ENCODE measurements at regions not wholly inside any gene's neighbourhood (a gene's known extent, or its start where the extent isn't known, plus 50 kb on each side); places are given as distances from the start of the nearest gene placed in this dataset.
A peak's percentile ranks its signal among the peaks of the same experiment; 100 is the strongest.

GRCh38 chr2:7452110-7452876 is 535.1 kb downstream of the RNF144A start:
- Histone ChIP-seq H3K27me3 (ENCODE audit: control insufficient read depth, insufficient read depth, low read length) (peaks cover 4% of the 10 kb centered on the region), H3K4me1 (ENCODE audit: control insufficient read depth, insufficient read depth, low read length, poor library complexity, severe bottlenecking) (no peaks in the 10 kb centered on the region), H3K36me3 (ENCODE audit: control insufficient read depth, insufficient read depth, low read length) (no peaks in the 10 kb centered on the region), H3K9me3 (ENCODE audit: control insufficient read depth in 2 of 2, low read length in 2 of 2) (no peaks in the 10 kb centered on the region), H3K4me3 (ENCODE audit: low read depth, low read length) (no peak overlapping the region), H3K27ac (ENCODE audit: insufficient read depth, low read length, poor library complexity, severe bottlenecking) (no peak overlapping the region)
- H3K9me3 Mint-ChIP-seq = peaks cover 0 to 1% (median 0%) of the 10 kb centered on the region in 7 donors
- H3K36me3 Mint-ChIP-seq = no peaks in the 10 kb centered on the region
- ATAC-seq (ENCODE audit: low read depth in 2 of 2) (no peak), DNase-seq (no peak)
- peaks cover 0 to 27% (median under 1%) of the 10 kb centered on the region in 4 donors for H3K4me1 Mint-ChIP-seq
- H3K4me3 Mint-ChIP-seq = no peak overlapping the region
- peak overlapping the region in 2 of 3 donors; percentile 38 to 45 for H3K27ac Mint-ChIP-seq
- peaks cover 8% of the 10 kb centered on the region for H3K27me3 Mint-ChIP-seq

DNA sequence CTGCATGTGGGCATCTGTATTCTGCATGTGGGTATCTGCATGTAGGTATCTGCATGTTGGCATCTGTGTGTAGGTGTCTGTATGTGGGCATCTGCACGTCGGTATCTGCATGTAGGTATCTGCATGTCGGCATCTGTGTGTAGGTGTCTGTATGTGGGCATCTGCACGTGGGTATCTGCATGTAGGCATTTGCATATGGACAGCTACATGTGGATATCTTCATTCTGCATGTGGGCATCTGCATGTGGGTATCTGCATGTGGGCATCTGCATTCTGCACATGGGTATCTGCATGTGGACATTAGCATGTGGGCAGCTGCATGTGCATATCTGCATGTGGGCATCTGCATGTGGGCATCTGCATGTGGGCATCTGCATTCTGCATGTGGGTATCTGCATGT is 537.4 kb downstream of the RNF144A start:
- Histone ChIP-seq H3K36me3 (ENCODE audit: control insufficient read depth, insufficient read depth, low read length) (no peaks in the 10 kb centered on the region), H3K27ac (ENCODE audit: insufficient read depth, low read length, poor library complexity, severe bottlenecking) (no peak overlapping the region), H3K4me1 (ENCODE audit: control insufficient read depth, insufficient read depth, low read length, poor library complexity, severe bottlenecking) (no peaks in the 10 kb centered on the region), H3K9me3 (ENCODE audit: control insufficient read depth in 2 of 2, low read length in 2 of 2) (no peaks in the 10 kb centered on the region), H3K4me3 (ENCODE audit: low read depth, low read length) (no peak overlapping the region), H3K27me3 (ENCODE audit: control insufficient read depth, insufficient read depth, low read length) (peaks cover 6% of the 10 kb centered on the region)
- DNase-seq (no peak), ATAC-seq (ENCODE audit: low read depth in 2 of 2) (no peak)
- H3K4me1 Mint-ChIP-seq = peaks cover 0 to 27% (median under 1%) of the 10 kb centered on the region in 4 donors
- peaks cover 0 to 1% (median 0%) of the 10 kb centered on the region in 7 donors for H3K9me3 Mint-ChIP-seq
- peaks cover 8% of the 10 kb centered on the region for H3K27me3 Mint-ChIP-seq
- no peak overlapping the region for H3K4me3 Mint-ChIP-seq
- H3K27ac Mint-ChIP-seq = no peak overlapping the region
- H3K36me3 Mint-ChIP-seq = no peaks in the 10 kb centered on the region

GRCh38 chr2:7456762-7457161 is 539.5 kb downstream of the RNF144A start:
- Histone ChIP-seq H3K9me3 (ENCODE audit: control insufficient read depth in 2 of 2, low read length in 2 of 2) (no peaks in the 10 kb centered on the region), H3K4me1 (ENCODE audit: control insufficient read depth, insufficient read depth, low read length, poor library complexity, severe bottlenecking) (no peaks in the 10 kb centered on the region), H3K27me3 (ENCODE audit: control insufficient read depth, insufficient read depth, low read length) (peaks cover 1% of the 10 kb centered on the region), H3K36me3 (ENCODE audit: control insufficient read depth, insufficient read depth, low read length) (no peaks in the 10 kb centered on the region), H3K4me3 (ENCODE audit: low read depth, low read length) (no peak overlapping the region), H3K27ac (ENCODE audit: insufficient read depth, low read length, poor library complexity, severe bottlenecking) (no peak overlapping the region)
- Mint-ChIP-seq H3K4me1 (peaks cover 0 to 12% (median under 1%) of the 10 kb centered on the region in 4 donors), H3K9me3 (peaks cover 0 to 1% (median 0%) of the 10 kb centered on the region in 7 donors), H3K36me3 (no peaks in the 10 kb centered on the region), H3K4me3 (no peak overlapping the region), H3K27ac (no peak overlapping the region), H3K27me3 (peaks cover 4% of the 10 kb centered on the region)
- DNase-seq (no peak), ATAC-seq (ENCODE audit: low read depth in 2 of 2) (no peak)

GRCh38 chr2:7458066-7458465 is 540.9 kb downstream of the RNF144A start:
- DNase-seq (no peak), ATAC-seq (ENCODE audit: low read depth in 2 of 2) (no peak)
- H3K36me3 ChIP-seq (ENCODE audit: control insufficient read depth, insufficient read depth, low read length) = no peaks in the 10 kb centered on the region
- Mint-ChIP-seq H3K27me3 (no peaks in the 10 kb centered on the region), H3K27ac (no peak overlapping the region), H3K4me1 (peaks cover 0 to under 1% (median 0%) of the 10 kb centered on the region in 4 donors), H3K36me3 (no peaks in the 10 kb centered on the region), H3K9me3 (peaks cover 0 to 4% (median 0%) of the 10 kb centered on the region in 7 donors), H3K4me3 (no peak overlapping the region)
- H3K27ac ChIP-seq (ENCODE audit: insufficient read depth, low read length, poor library complexity, severe bottlenecking) = no peak overlapping the region
- H3K9me3 ChIP-seq (ENCODE audit: control insufficient read depth in 2 of 2, low read length in 2 of 2) = no peaks in the 10 kb centered on the region
- H3K27me3 ChIP-seq (ENCODE audit: control insufficient read depth, insufficient read depth, low read length) = peaks cover 1% of the 10 kb centered on the region
- H3K4me1 ChIP-seq (ENCODE audit: control insufficient read depth, insufficient read depth, low read length, poor library complexity, severe bottlenecking) = no peaks in the 10 kb centered on the region
- H3K4me3 ChIP-seq (ENCODE audit: low read depth, low read length) = no peak overlapping the region

- DNase-seq (peak in 1 of 3 donors; percentile 2), ATAC-seq (ENCODE audit: low read depth in 2 of 2) (no peak)
- H3K9me3 ChIP-seq (ENCODE audit: control insufficient read depth in 2 of 2, low read length in 2 of 2) = no peaks in the 10 kb centered on the region
- Mint-ChIP-seq H3K27ac (peak overlapping the region in 1 of 3 donors; percentile 36), H3K9me3 (peaks cover 0 to 2% (median 0%) of the 10 kb centered on the region in 7 donors), H3K4me3 (no peak overlapping the region), H3K27me3 (peaks cover 18% of the 10 kb centered on the region), H3K4me1 (no peaks in the 10 kb centered on the region), H3K36me3 (no peaks in the 10 kb centered on the region)
- H3K36me3 ChIP-seq (ENCODE audit: control insufficient read depth, insufficient read depth, low read length) = no peaks in the 10 kb centered on the region
- H3K4me1 ChIP-seq (ENCODE audit: control insufficient read depth, insufficient read depth, low read length, poor library complexity, severe bottlenecking) = no peaks in the 10 kb centered on the region
- H3K27me3 ChIP-seq (ENCODE audit: control insufficient read depth, insufficient read depth, low read length) = no peaks in the 10 kb centered on the region
- H3K27ac ChIP-seq (ENCODE audit: insufficient read depth, low read length, poor library complexity, severe bottlenecking) = no peak overlapping the region
- H3K4me3 ChIP-seq (ENCODE audit: low read depth, low read length) = no peak overlapping the region
Observed at GRCh38 chr2:7467782-7468447, 550.7 kb downstream of the RNF144A start.

GRCh38 chr2:7468448-7468828 is 551.2 kb downstream of the RNF144A start:
- Histone ChIP-seq H3K27me3 (ENCODE audit: control insufficient read depth, insufficient read depth, low read length) (no peaks in the 10 kb centered on the region), H3K27ac (ENCODE audit: insufficient read depth, low read length, poor library complexity, severe bottlenecking) (no peak overlapping the region), H3K4me3 (ENCODE audit: low read depth, low read length) (no peak overlapping the region), H3K4me1 (ENCODE audit: control insufficient read depth, insufficient read depth, low read length, poor library complexity, severe bottlenecking) (no peaks in the 10 kb centered on the region), H3K9me3 (ENCODE audit: control insufficient read depth in 2 of 2, low read length in 2 of 2) (no peaks in the 10 kb centered on the region), H3K36me3 (ENCODE audit: control insufficient read depth, insufficient read depth, low read length) (no peaks in the 10 kb centered on the region)
- H3K9me3 Mint-ChIP-seq = peaks cover 0 to 2% (median 0%) of the 10 kb centered on the region in 7 donors
- H3K27ac Mint-ChIP-seq = no peak overlapping the region
- ATAC-seq (ENCODE audit: low read depth in 2 of 2) = no peak
- no peaks in the 10 kb centered on the region for H3K4me1 Mint-ChIP-seq
- H3K36me3 Mint-ChIP-seq = no peaks in the 10 kb centered on the region
- peaks cover 18% of the 10 kb centered on the region for H3K27me3 Mint-ChIP-seq
- H3K4me3 Mint-ChIP-seq = no peak overlapping the region
- DNase-seq = no peak

DNA sequence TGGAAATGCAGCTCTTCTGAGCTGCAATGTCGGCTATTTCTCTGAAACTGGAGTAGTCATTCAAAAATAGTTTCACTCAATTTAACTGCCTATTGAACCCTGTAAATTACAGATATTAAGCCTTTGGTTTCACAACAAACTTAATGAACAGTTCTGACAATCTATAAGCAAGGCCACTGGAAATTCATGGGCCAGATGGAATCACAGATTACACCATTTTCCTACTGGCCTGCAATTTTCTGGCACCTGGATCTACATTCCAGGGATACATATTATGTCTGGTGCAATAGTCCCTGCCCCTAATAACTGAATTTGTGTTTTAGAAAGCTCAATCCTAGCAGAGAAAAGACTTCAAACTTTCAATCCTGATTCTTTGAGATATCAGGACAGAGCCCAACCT is 551.7 kb downstream of the RNF144A start:
- ATAC-seq (ENCODE audit: low read depth in 2 of 2) = no peak

More for the DNA sequence above, 551.7 kb downstream of the RNF144A start:
- H3K27me3 Mint-ChIP-seq = peaks cover 18% of the 10 kb centered on the region
- no peaks in the 10 kb centered on the region for H3K36me3 ChIP-seq (ENCODE audit: control insufficient read depth, insufficient read depth, low read length)
- H3K27ac Mint-ChIP-seq = no peak overlapping the region
- no peaks in the 10 kb centered on the region for H3K27me3 ChIP-seq (ENCODE audit: control insufficient read depth, insufficient read depth, low read length)
- no peaks in the 10 kb centered on the region for H3K36me3 Mint-ChIP-seq
- no peak for DNase-seq
- H3K4me1 Mint-ChIP-seq = no peaks in the 10 kb centered on the region
- H3K9me3 Mint-ChIP-seq = peaks cover 0 to 2% (median 0%) of the 10 kb centered on the region in 7 donors
- no peak overlapping the region for H3K27ac ChIP-seq (ENCODE audit: insufficient read depth, low read length, poor library complexity, severe bottlenecking)
- H3K4me3 ChIP-seq (ENCODE audit: low read depth, low read length) = no peak overlapping the region
- no peaks in the 10 kb centered on the region for H3K4me1 ChIP-seq (ENCODE audit: control insufficient read depth, insufficient read depth, low read length, poor library complexity, severe bottlenecking)
- no peaks in the 10 kb centered on the region for H3K9me3 ChIP-seq (ENCODE audit: control insufficient read depth in 2 of 2, low read length in 2 of 2)
- no peak overlapping the region for H3K4me3 Mint-ChIP-seq
